ENCODE measurements at regions not wholly inside any gene's neighbourhood (a gene's known extent, or its start where the extent isn't known, plus 50 kb on each side); places are given as distances from the start of the nearest gene placed in this dataset.

DNA sequence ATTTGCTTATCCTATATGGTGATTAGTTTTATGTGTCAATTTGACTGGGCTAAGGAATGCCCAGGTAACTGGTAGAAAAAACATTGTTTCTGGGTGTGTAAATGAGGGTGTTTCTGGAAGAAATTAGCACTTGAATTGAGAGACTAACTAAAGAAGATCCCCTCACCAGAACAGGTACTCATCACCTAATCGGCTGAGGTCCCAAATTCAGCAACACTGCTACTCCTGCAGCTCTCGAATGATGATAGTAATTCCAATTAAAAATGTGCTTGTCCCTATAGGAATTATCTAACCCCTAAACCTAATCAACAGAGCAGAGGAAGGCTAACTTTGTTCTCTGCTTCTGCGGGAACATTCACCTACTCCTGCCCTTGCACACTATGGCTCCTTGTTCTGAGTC lies 464.5 kb upstream of the CHST9 start:
- no peaks in the 10 kb centered on the region for H3K27me3 Mint-ChIP-seq (ENCODE audit: low read depth, poor library complexity)
- no peaks in the 10 kb centered on the region for H3K9me3 Mint-ChIP-seq
- TF ChIP-seq, protein P1, sequence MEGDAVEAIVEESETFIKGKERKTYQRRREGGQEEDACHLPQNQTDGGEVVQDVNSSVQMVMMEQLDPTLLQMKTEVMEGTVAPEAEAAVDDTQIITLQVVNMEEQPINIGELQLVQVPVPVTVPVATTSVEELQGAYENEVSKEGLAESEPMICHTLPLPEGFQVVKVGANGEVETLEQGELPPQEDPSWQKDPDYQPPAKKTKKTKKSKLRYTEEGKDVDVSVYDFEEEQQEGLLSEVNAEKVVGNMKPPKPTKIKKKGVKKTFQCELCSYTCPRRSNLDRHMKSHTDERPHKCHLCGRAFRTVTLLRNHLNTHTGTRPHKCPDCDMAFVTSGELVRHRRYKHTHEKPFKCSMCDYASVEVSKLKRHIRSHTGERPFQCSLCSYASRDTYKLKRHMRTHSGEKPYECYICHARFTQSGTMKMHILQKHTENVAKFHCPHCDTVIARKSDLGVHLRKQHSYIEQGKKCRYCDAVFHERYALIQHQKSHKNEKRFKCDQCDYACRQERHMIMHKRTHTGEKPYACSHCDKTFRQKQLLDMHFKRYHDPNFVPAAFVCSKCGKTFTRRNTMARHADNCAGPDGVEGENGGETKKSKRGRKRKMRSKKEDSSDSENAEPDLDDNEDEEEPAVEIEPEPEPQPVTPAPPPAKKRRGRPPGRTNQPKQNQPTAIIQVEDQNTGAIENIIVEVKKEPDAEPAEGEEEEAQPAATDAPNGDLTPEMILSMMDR (IDR thresholded peaks at IDR 0.05) = no peak
- DNase-seq = no peak
- H3K4me1 Mint-ChIP-seq = peaks cover 8% of the 10 kb centered on the region
- H3K4me3 Mint-ChIP-seq = no peak overlapping the region
- H3K27ac Mint-ChIP-seq = no peak overlapping the region
- no peaks in the 10 kb centered on the region for H3K36me3 Mint-ChIP-seq (ENCODE audit: low read depth)

DNA sequence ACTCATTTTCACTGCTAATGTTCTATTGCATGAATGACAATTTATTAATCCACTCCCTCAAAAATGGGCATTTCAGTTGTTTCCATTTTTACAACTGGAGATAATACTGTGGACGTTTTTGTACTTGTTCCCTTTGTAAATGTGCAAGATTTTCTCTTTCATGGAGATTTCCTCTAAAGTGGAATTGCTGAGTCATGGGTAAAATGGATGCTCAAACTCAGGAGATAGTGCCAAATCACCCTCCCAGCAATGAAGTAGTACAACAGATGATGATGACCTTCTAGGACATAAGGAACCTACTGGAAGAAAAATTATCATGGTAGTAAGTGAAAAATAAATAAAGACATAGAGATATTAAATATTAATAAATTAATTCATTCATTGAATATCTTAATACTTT lies 460.8 kb upstream of the CHST9 start:
- Mint-ChIP-seq H3K4me3 (no peak overlapping the region), H3K4me1 (no peaks in the 10 kb centered on the region), H3K27me3 (ENCODE audit: low read depth, poor library complexity) (no peaks in the 10 kb centered on the region), H3K36me3 (ENCODE audit: low read depth) (no peaks in the 10 kb centered on the region), H3K9me3 (no peaks in the 10 kb centered on the region), H3K27ac (no peak overlapping the region)
- TF ChIP-seq, protein P1 (IDR thresholded peaks at IDR 0.05) = no peak
- no peak for DNase-seq

DNA sequence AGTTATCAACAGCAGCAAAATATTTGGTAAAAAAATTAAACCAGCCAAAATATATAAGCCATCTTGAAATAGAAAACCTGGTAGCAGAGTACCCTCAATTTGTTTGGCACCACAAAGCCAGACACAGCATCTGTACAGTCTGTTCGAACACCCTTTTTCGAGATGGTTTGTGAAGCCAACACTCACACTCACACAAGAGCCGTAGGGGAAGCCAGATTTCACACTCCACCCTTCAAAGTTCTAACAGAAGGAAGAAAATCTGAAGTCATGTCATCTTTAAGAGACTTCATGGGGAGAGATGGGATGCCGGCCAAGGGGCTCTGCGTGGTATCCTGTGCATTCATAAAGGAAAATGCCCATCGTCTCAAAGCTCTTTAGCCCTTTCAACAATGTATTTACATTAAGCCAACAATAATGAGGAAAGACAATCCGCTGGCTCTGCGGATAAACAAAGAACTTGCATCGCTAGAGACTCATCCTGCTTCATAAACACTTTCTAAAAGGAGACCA lies 451.5 kb upstream of the CHST9 start:
- peaks cover 2% of the 10 kb centered on the region for H3K27me3 Mint-ChIP-seq (ENCODE audit: low read depth, poor library complexity)
- no peaks in the 10 kb centered on the region for H3K9me3 Mint-ChIP-seq

DNA sequence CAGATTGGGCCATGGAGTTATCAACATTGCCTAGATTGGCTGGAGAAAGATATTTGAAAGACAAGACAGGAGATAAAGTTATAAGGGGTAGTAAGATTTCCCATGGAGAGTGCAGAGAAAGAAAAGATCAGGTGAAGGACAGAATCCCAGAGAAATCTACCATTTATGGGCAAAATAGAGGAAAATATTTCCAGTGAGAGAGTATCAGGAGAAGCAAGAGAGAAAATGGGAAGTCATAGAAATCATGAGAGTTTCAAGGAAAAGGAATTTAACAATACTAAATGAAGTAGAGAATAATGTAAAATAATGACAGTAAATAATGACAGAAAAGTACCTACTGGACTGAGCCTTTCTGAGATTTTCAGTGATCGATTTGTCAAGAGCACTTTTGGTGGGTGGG lies 447.6 kb upstream of the CHST9 start:
- Mint-ChIP-seq H3K4me3 (no peak overlapping the region), H3K27ac (no peak overlapping the region), H3K9me3 (no peaks in the 10 kb centered on the region), H3K4me1 (no peaks in the 10 kb centered on the region), H3K36me3 (ENCODE audit: low read depth) (no peaks in the 10 kb centered on the region), H3K27me3 (ENCODE audit: low read depth, poor library complexity) (no peaks in the 10 kb centered on the region)
- TF ChIP-seq, protein P1 (IDR thresholded peaks at IDR 0.05) = no peak
- no peak for DNase-seq

More for the DNA sequence above, 451.5 kb upstream of the CHST9 start:
- Mint-ChIP-seq H3K36me3 (ENCODE audit: low read depth) (no peaks in the 10 kb centered on the region), H3K27ac (no peak overlapping the region), H3K4me3 (no peak overlapping the region), H3K4me1 (no peaks in the 10 kb centered on the region)
- DNase-seq = no peak
- TF ChIP-seq, protein P1 (IDR thresholded peaks at IDR 0.05) = no peak

DNA sequence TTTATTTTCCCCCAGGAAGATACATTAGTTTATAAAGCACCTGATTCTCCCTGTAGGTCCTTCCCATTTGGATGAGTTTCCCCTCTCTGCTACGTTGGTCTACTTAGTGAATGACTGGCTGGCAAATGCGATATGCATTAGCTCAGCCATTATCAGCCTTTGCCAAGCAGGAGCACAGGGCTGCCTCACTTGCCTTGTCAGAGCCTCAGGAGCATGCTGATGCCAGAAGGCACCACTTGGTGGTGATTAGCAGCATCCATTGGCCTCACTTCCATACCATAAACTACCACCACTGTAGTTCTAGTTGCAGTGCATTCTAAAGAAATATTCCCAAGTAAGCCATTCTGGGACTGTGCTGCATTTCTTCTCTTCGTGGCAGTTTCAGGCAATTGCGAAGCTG lies 442.8 kb upstream of the CHST9 start:
- TF ChIP-seq, protein P1 (IDR thresholded peaks at IDR 0.05) = no peak
- Mint-ChIP-seq H3K27me3 (ENCODE audit: low read depth, poor library complexity) (no peaks in the 10 kb centered on the region), H3K4me1 (no peaks in the 10 kb centered on the region), H3K4me3 (no peak overlapping the region), H3K27ac (no peak overlapping the region), H3K36me3 (ENCODE audit: low read depth) (no peaks in the 10 kb centered on the region), H3K9me3 (no peaks in the 10 kb centered on the region)
- no peak for DNase-seq

DNA sequence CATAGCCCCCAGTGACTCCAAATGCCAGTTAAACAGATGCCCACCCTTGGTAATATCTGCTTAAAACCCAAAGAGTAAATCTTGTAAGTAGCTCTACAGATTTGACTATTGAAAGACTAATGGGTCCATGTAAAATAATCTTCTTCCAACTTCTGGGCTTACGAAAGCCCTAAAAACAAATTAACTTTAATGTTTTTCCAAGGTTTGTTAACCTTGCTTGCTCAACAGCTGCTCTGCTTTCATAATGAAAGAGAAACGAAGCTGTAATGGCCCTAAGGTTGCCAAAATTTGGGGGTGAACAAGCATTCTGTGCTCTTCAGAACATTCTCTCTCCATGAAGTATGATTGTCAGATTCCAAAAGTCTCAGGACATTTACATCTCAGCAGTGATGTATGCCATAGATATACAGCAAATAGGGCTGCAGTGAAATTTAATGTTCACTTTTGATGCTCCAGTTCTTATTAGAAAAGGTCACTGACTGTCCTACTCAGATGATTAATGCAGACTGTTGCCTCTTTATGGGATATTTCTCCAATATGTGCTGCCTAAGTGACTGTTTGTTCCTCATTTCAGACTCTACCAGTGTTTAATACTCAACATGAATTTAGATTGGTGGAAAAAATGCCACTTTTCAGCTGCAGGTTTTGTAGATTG lies 436.3 kb upstream of the CHST9 start:
- TF ChIP-seq, protein P1 (IDR thresholded peaks at IDR 0.05) = no peak
- no peak for DNase-seq
- peaks cover 17% of the 10 kb centered on the region for H3K4me1 Mint-ChIP-seq
- H3K4me3 Mint-ChIP-seq = no peak overlapping the region
- no peaks in the 10 kb centered on the region for H3K27me3 Mint-ChIP-seq (ENCODE audit: low read depth, poor library complexity)
- peaks cover 2% of the 10 kb centered on the region for H3K9me3 Mint-ChIP-seq
- H3K36me3 Mint-ChIP-seq (ENCODE audit: low read depth) = no peaks in the 10 kb centered on the region
- no peak overlapping the region for H3K27ac Mint-ChIP-seq

Measured in nephron progenitor cell (in vitro differentiated cells).